ENCODE measurements at regions not wholly inside any gene's neighbourhood (a gene's known extent, or its start where the extent isn't known, plus 50 kb on each side); places are given as distances from the start of the nearest gene placed in this dataset.

DNA sequence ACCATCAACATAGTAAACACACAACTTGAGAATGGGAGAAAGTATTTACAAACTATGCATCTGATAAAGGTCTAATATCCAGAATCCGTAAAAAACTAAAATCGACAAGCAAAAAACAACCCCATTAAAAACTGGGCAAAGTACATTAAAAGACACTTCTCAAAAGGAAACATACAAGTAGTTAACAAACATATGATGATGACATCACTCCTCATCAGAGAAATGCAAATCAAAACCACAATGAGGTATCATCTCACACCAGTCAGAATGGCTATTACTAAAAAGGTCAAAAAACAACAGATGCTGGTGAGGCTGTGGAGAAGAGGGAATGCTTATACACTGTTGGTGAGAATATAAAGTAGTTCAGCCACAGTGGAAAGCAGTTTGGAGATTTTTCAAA, 125.1 kb downstream of the TFPI2 start:
- no peak for TF ChIP-seq POLR2AphosphoS5 (IDR thresholded peaks at IDR 0.05; ENCODE audit: low read depth)
- no peak for TF ChIP-seq SPI1 (IDR thresholded peaks at IDR 0.05; ENCODE audit: borderline replicate concordance, low read depth)
- TF ChIP-seq, protein P1, sequence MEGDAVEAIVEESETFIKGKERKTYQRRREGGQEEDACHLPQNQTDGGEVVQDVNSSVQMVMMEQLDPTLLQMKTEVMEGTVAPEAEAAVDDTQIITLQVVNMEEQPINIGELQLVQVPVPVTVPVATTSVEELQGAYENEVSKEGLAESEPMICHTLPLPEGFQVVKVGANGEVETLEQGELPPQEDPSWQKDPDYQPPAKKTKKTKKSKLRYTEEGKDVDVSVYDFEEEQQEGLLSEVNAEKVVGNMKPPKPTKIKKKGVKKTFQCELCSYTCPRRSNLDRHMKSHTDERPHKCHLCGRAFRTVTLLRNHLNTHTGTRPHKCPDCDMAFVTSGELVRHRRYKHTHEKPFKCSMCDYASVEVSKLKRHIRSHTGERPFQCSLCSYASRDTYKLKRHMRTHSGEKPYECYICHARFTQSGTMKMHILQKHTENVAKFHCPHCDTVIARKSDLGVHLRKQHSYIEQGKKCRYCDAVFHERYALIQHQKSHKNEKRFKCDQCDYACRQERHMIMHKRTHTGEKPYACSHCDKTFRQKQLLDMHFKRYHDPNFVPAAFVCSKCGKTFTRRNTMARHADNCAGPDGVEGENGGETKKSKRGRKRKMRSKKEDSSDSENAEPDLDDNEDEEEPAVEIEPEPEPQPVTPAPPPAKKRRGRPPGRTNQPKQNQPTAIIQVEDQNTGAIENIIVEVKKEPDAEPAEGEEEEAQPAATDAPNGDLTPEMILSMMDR (IDR thresholded peaks at IDR 0.05; ENCODE audit: insufficient read depth, low read length), result no peak
- no peak for TF ChIP-seq GABPA (IDR thresholded peaks at IDR 0.05; ENCODE audit: low read depth)
- TF ChIP-seq REST (IDR thresholded peaks at IDR 0.05; ENCODE audit: insufficient replicate concordance, low read depth), result no peak
- no peaks in the 10 kb centered on the region for H3K27me3 ChIP-seq (ENCODE audit: insufficient read depth, poor library complexity, severe bottlenecking)
- H3K4me3 ChIP-seq (replicated peaks; ENCODE audit: insufficient read depth, low read length), result no peak overlapping the region
- H3K27ac ChIP-seq (replicated peaks), result no peak overlapping the region
- no peak for DNase-seq (ENCODE audit: low read depth in 1 of 2, low spot score in 1 of 2)

GRCh38 chr7:93758631-93759030, 131.9 kb downstream of the TFPI2 start:
- H3K27me3 ChIP-seq (ENCODE audit: insufficient read depth, poor library complexity, severe bottlenecking), result no peaks in the 10 kb centered on the region
- TF ChIP-seq, protein P1 (IDR thresholded peaks at IDR 0.05; ENCODE audit: insufficient read depth, low read length), result no peak
- TF ChIP-seq POLR2AphosphoS5 (IDR thresholded peaks at IDR 0.05; ENCODE audit: low read depth) (no peak), REST (IDR thresholded peaks at IDR 0.05; ENCODE audit: insufficient replicate concordance, low read depth) (no peak), GABPA (IDR thresholded peaks at IDR 0.05; ENCODE audit: low read depth) (no peak), SPI1 (IDR thresholded peaks at IDR 0.05; ENCODE audit: borderline replicate concordance, low read depth) (no peak)
- H3K27ac ChIP-seq (replicated peaks), result no peak overlapping the region
- DNase-seq (ENCODE audit: low read depth in 1 of 2, low spot score in 1 of 2), result no peak
- H3K4me3 ChIP-seq (replicated peaks; ENCODE audit: insufficient read depth, low read length), result no peak overlapping the region

DNA sequence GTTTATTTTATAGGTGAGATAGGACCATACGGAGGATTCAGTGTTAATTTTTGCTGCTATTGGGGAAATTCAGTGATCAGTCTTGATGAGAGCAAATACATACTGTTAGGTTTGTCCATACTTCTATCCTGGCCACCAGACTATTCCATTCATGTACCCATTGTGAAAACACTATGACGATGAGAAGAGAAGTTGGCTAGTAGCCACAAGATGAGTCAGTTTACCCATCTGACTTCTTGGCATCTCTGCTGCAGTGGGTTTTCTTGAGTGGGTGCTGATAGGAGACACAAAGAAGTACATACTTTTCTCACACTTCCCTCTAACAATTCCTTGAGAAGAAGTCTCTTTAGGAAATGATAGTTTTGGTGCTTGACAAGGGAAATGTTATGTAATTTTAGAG, 133.1 kb downstream of the TFPI2 start:
- DNase-seq (ENCODE audit: low read depth in 1 of 2, low spot score in 1 of 2), result no peak
- Histone ChIP-seq H3K27ac (replicated peaks) (no peak overlapping the region), H3K4me3 (replicated peaks; ENCODE audit: insufficient read depth, low read length) (no peak overlapping the region), H3K27me3 (ENCODE audit: insufficient read depth, poor library complexity, severe bottlenecking) (no peaks in the 10 kb centered on the region)
- TF ChIP-seq REST (IDR thresholded peaks at IDR 0.05; ENCODE audit: insufficient replicate concordance, low read depth) (no peak), GABPA (IDR thresholded peaks at IDR 0.05; ENCODE audit: low read depth) (no peak), POLR2AphosphoS5 (IDR thresholded peaks at IDR 0.05; ENCODE audit: low read depth) (no peak), SPI1 (IDR thresholded peaks at IDR 0.05; ENCODE audit: borderline replicate concordance, low read depth) (no peak)
- TF ChIP-seq, protein P1 (IDR thresholded peaks at IDR 0.05; ENCODE audit: insufficient read depth, low read length), result no peak

Measured in HL-60 (cell line).